Activated T-helper 1 cell treated with anti-CD3 and anti-CD28 coated beads, Interleukin-12 subunit alpha, Interleukin-12 subunit beta, Interleukin-2, Interleukin-4 antibody, amounts not matched to agents 30 ng/mL and 10 ng/mL and 1 ng/mL, durations not matched to agents 14 hours and 24 hours and 36 hours (primary cell): ENCODE measurements at regions not wholly inside any gene's neighbourhood (a gene's known extent, or its start where the extent isn't known, plus 50 kb on each side); places are given as distances from the start of the nearest gene placed in this dataset.
A peak's percentile ranks its signal among the peaks of the same experiment; 100 is the strongest.
"Not testable (repeated sequence)": the region's sequence is repeated elsewhere in the genome, so short reads cannot be mapped to it uniquely, and the experiment has no call there.

Experiments used
- DNase-seq: peaks from one replicate; pipeline ENCODE4 v3.0.0; 2021; ENCODE audit warnings: low spot score
- H3K27ac Mint-ChIP-seq: one replicate; pipeline ENCODE4 v1.8.0; 2021; ENCODE audit warnings: mild to moderate bottlenecking, mixed read lengths
- H3K27me3 Mint-ChIP-seq: one replicate; pipeline ENCODE4 v1.8.0; 2022; ENCODE audit warnings: mild to moderate bottlenecking, moderate library complexity, mixed read lengths; ENCODE audit not compliant: insufficient read depth
- H3K36me3 Mint-ChIP-seq: one replicate; pipeline ENCODE4 v1.8.0; 2021; ENCODE audit warnings: low read depth, mixed read lengths
- H3K4me1 Mint-ChIP-seq: one replicate; pipeline ENCODE4 v1.8.0; 2021; ENCODE audit warnings: low read depth, mixed read lengths
- H3K4me3 Mint-ChIP-seq: one replicate; pipeline ENCODE4 v1.8.0; 2021; ENCODE audit warnings: mild to moderate bottlenecking, moderate library complexity, mixed read lengths
- H3K9me3 Mint-ChIP-seq: one replicate; pipeline ENCODE4 v1.8.0; 2021; ENCODE audit warnings: mixed read lengths
- intact Hi-C: fragments of 100-400 bp; cut with micrococcal nuclease; formaldehyde crosslinking; loops from one replicate; pipeline ENCODE4 v1.15.1; 2024

GRCh38 chr6:4210629-4211419 is 75.4 kb upstream of the ECI2 start:
- DNase-seq = peak; percentile 27
- H3K36me3 Mint-ChIP-seq = no peaks in the 10 kb centered on the region
- H3K27ac Mint-ChIP-seq = no peak overlapping the region
- H3K4me1 Mint-ChIP-seq = peaks cover 20% of the 10 kb centered on the region
- H3K27me3 Mint-ChIP-seq = no peaks in the 10 kb centered on the region
- H3K4me3 Mint-ChIP-seq = no peak overlapping the region
- intact Hi-C loops = loop anchor here (1.0 kb wide), 4 partner anchors 47 to 469 kb away; no protein-coding TSS in a partner anchor
- peaks cover 32% of the 10 kb centered on the region for H3K9me3 Mint-ChIP-seq

GRCh38 chr6:4209196-4209595 is 73.8 kb upstream of the ECI2 start:
- Mint-ChIP-seq H3K27me3 (no peaks in the 10 kb centered on the region), H3K9me3 (peaks cover 27% of the 10 kb centered on the region), H3K4me1 (peaks cover 20% of the 10 kb centered on the region), H3K4me3 (no peak overlapping the region), H3K36me3 (no peaks in the 10 kb centered on the region), H3K27ac (no peak overlapping the region)
- intact Hi-C loops = no loop called here
- no peak for DNase-seq

- no peak for DNase-seq
- intact Hi-C loops = no loop called here
- peaks cover 22% of the 10 kb centered on the region for H3K9me3 Mint-ChIP-seq
- H3K27ac Mint-ChIP-seq = no peak overlapping the region
- H3K4me3 Mint-ChIP-seq = no peak overlapping the region
- H3K36me3 Mint-ChIP-seq = no peaks in the 10 kb centered on the region
- H3K4me1 Mint-ChIP-seq = peaks cover 20% of the 10 kb centered on the region
- H3K27me3 Mint-ChIP-seq = peaks cover 2% of the 10 kb centered on the region
Observed at GRCh38 chr6:4208158-4208557, 72.8 kb upstream of the ECI2 start.

GRCh38 chr6:4203642-4204417 is 68.5 kb upstream of the ECI2 start:
- H3K9me3 Mint-ChIP-seq = peaks cover 17% of the 10 kb centered on the region
- H3K36me3 Mint-ChIP-seq, H3K4me1 Mint-ChIP-seq, DNase-seq, H3K27ac Mint-ChIP-seq, H3K27me3 Mint-ChIP-seq, intact Hi-C loops, H3K4me3 Mint-ChIP-seq: not testable (repeated sequence)

- H3K4me3 Mint-ChIP-seq = no peak overlapping the region
- intact Hi-C loops = no loop called here
- peaks cover 4% of the 10 kb centered on the region for H3K27me3 Mint-ChIP-seq
- DNase-seq = no peak
- no peaks in the 10 kb centered on the region for H3K36me3 Mint-ChIP-seq
- H3K4me1 Mint-ChIP-seq = no peaks in the 10 kb centered on the region
- H3K9me3 Mint-ChIP-seq = no peaks in the 10 kb centered on the region
- no peak overlapping the region for H3K27ac Mint-ChIP-seq
Observed at GRCh38 chr6:4192627-4193026, 57.3 kb upstream of the ECI2 start.

- no peak for DNase-seq
- intact Hi-C loops = no loop called here
- Mint-ChIP-seq H3K4me1 (no peaks in the 10 kb centered on the region), H3K27me3 (peaks cover 4% of the 10 kb centered on the region), H3K36me3 (no peaks in the 10 kb centered on the region), H3K9me3 (no peaks in the 10 kb centered on the region), H3K4me3 (no peak overlapping the region), H3K27ac (no peak overlapping the region)
Observed at GRCh38 chr6:4192173-4192572, 56.8 kb upstream of the ECI2 start.

GRCh38 chr6:4191271-4191721 is 55.9 kb upstream of the ECI2 start:
- Mint-ChIP-seq H3K27me3 (peaks cover 4% of the 10 kb centered on the region), H3K27ac (no peak overlapping the region), H3K4me1 (no peaks in the 10 kb centered on the region), H3K36me3 (no peaks in the 10 kb centered on the region), H3K4me3 (no peak overlapping the region), H3K9me3 (no peaks in the 10 kb centered on the region)
- no peak for DNase-seq
- intact Hi-C loops = no loop called here

- Mint-ChIP-seq H3K36me3 (no peaks in the 10 kb centered on the region), H3K27me3 (no peaks in the 10 kb centered on the region), H3K4me3 (no peak overlapping the region), H3K4me1 (peaks cover 5% of the 10 kb centered on the region), H3K27ac (no peak overlapping the region), H3K9me3 (no peaks in the 10 kb centered on the region)
- no peak for DNase-seq
- intact Hi-C loops = no loop called here
Observed at GRCh38 chr6:4189249-4189648, 53.9 kb upstream of the ECI2 start.

- Mint-ChIP-seq H3K4me1 (peaks cover 5% of the 10 kb centered on the region), H3K27me3 (no peaks in the 10 kb centered on the region), H3K36me3 (no peaks in the 10 kb centered on the region), H3K27ac (no peak overlapping the region), H3K4me3 (no peak overlapping the region), H3K9me3 (no peaks in the 10 kb centered on the region)
- intact Hi-C loops = no loop called here
- no peak for DNase-seq
Observed at GRCh38 chr6:4188801-4189200, 53.4 kb upstream of the ECI2 start.

- peaks cover 5% of the 10 kb centered on the region for H3K4me1 Mint-ChIP-seq
- no peak overlapping the region for H3K27ac Mint-ChIP-seq
- intact Hi-C loops = loop anchor here (2.0 kb wide), 1 partner anchor 53 kb away; the partner anchor contains the start of gene ECI2
- H3K4me3 Mint-ChIP-seq = no peak overlapping the region
- no peaks in the 10 kb centered on the region for H3K9me3 Mint-ChIP-seq
- DNase-seq = no peak
- peaks cover 3% of the 10 kb centered on the region for H3K27me3 Mint-ChIP-seq
- no peaks in the 10 kb centered on the region for H3K36me3 Mint-ChIP-seq
Observed at GRCh38 chr6:4187480-4187879, 52.1 kb upstream of the ECI2 start.

- no peak for DNase-seq
- Mint-ChIP-seq H3K9me3 (no peaks in the 10 kb centered on the region), H3K36me3 (no peaks in the 10 kb centered on the region), H3K27me3 (peaks cover 6% of the 10 kb centered on the region), H3K4me1 (peaks cover 5% of the 10 kb centered on the region), H3K27ac (no peak overlapping the region), H3K4me3 (no peak overlapping the region)
- intact Hi-C loops = loop anchor here (2.0 kb wide), 1 partner anchor 52 kb away; the partner anchor contains the start of gene ECI2
Observed at GRCh38 chr6:4186385-4186784, 51.0 kb upstream of the ECI2 start.

GRCh38 chr6:4185846-4186245 is 50.5 kb upstream of the ECI2 start:
- H3K9me3 Mint-ChIP-seq = no peaks in the 10 kb centered on the region
- H3K4me1 Mint-ChIP-seq = peaks cover 5% of the 10 kb centered on the region
- intact Hi-C loops = loop anchor here (2.0 kb wide), 1 partner anchor 51 kb away; the partner anchor contains the start of gene ECI2
- peaks cover 6% of the 10 kb centered on the region for H3K27me3 Mint-ChIP-seq
- no peak for DNase-seq
- H3K36me3 Mint-ChIP-seq = no peaks in the 10 kb centered on the region
- peak overlapping the region; percentile 50 for H3K27ac Mint-ChIP-seq
- H3K4me3 Mint-ChIP-seq = no peak overlapping the region

GRCh38 chr6:4185419-4185818 is 50.0 kb upstream of the ECI2 start:
- H3K4me1 Mint-ChIP-seq = peaks cover 5% of the 10 kb centered on the region
- no peaks in the 10 kb centered on the region for H3K36me3 Mint-ChIP-seq
- peak overlapping the region; percentile 50 for H3K27ac Mint-ChIP-seq
- H3K27me3 Mint-ChIP-seq = peaks cover 6% of the 10 kb centered on the region
- no peak for DNase-seq
- intact Hi-C loops = no loop called here
- H3K4me3 Mint-ChIP-seq = no peak overlapping the region
- H3K9me3 Mint-ChIP-seq = no peaks in the 10 kb centered on the region
